GM20431 (cell line): ENCODE measurements at regions not wholly inside any gene's neighbourhood (a gene's known extent, or its start where the extent isn't known, plus 50 kb on each side); places are given as distances from the start of the nearest gene placed in this dataset.
"Not testable (repeated sequence)": the region's sequence is repeated elsewhere in the genome, so short reads cannot be mapped to it uniquely, and the experiment has no call there.

Experiments used
- in situ Hi-C: fragments of 300-500 bp; cut with MseI, MboI; formaldehyde crosslinking; loops from one replicate; pipeline ENCODE4 v1.15.0; 2020; ENCODE audit warnings: low sequenced_read_pairs; ENCODE audit not compliant: unreplicated experiment

- in situ Hi-C loops, result no loop called here
These were observed 112.3 kb upstream of the HES1 start for GRCh38 chr3:194023501-194024280.

GRCh38 chr3:194025119-194025518 is 110.8 kb upstream of the HES1 start:
- in situ Hi-C loops, result no loop called here

- in situ Hi-C loops, result no loop called here
These were observed 110.0 kb upstream of the HES1 start for GRCh38 chr3:194025951-194026350.

- in situ Hi-C loops, result no loop called here
These were observed 107.4 kb upstream of the HES1 start for GRCh38 chr3:194028434-194029004.

GRCh38 chr3:194029846-194030245 is 106.1 kb upstream of the HES1 start:
- in situ Hi-C loops, result no loop called here

GRCh38 chr3:194030372-194030771 is 105.6 kb upstream of the HES1 start:
- in situ Hi-C loops, result no loop called here

GRCh38 chr3:194031349-194031748 is 104.6 kb upstream of the HES1 start:
- in situ Hi-C loops, result no loop called here

GRCh38 chr3:194031867-194032635 is 103.9 kb upstream of the HES1 start:
- in situ Hi-C loops, result no loop called here

GRCh38 chr3:194032828-194033435 is 103.0 kb upstream of the HES1 start:
- in situ Hi-C loops, result no loop called here

GRCh38 chr3:194034346-194035336 is 101.3 kb upstream of the HES1 start:
- in situ Hi-C loops, result no loop called here

- in situ Hi-C loops, result no loop called here
These were observed 100.4 kb upstream of the HES1 start for GRCh38 chr3:194035406-194036138.

- in situ Hi-C loops, result no loop called here
These were observed 99.1 kb upstream of the HES1 start for GRCh38 chr3:194036842-194037241.

- in situ Hi-C loops, result not testable (repeated sequence)
These were observed 97.6 kb upstream of the HES1 start for GRCh38 chr3:194038346-194038745.

- in situ Hi-C loops, result no loop called here
These were observed 97.0 kb upstream of the HES1 start for GRCh38 chr3:194038960-194039359.

GRCh38 chr3:194040516-194041273 is 95.3 kb upstream of the HES1 start:
- in situ Hi-C loops, result no loop called here

- in situ Hi-C loops, result no loop called here
These were observed 93.0 kb upstream of the HES1 start for GRCh38 chr3:194042927-194043326.

GRCh38 chr3:194043516-194043915 is 92.4 kb upstream of the HES1 start:
- in situ Hi-C loops, result no loop called here

GRCh38 chr3:194045289-194045688 is 90.7 kb upstream of the HES1 start:
- in situ Hi-C loops, result no loop called here
